Activated T-helper 1 cell treated with anti-CD3 and anti-CD28 coated beads, Interleukin-12 subunit alpha, Interleukin-12 subunit beta, Interleukin-2, Interleukin-4 antibody, amounts not matched to agents 30 ng/mL and 10 ng/mL and 1 ng/mL, durations not matched to agents 14 hours and 24 hours and 36 hours (primary cell): ENCODE measurements at regions not wholly inside any gene's neighbourhood (a gene's known extent, or its start where the extent isn't known, plus 50 kb on each side); places are given as distances from the start of the nearest gene placed in this dataset.

Experiments
- DNase-seq: peaks from one replicate; pipeline ENCODE4 v3.0.0; 2021; ENCODE audit warnings: low spot score
- H3K27ac Mint-ChIP-seq: one replicate; pipeline ENCODE4 v1.8.0; 2021; ENCODE audit warnings: mild to moderate bottlenecking, mixed read lengths
- H3K27me3 Mint-ChIP-seq: one replicate; pipeline ENCODE4 v1.8.0; 2022; ENCODE audit warnings: mild to moderate bottlenecking, moderate library complexity, mixed read lengths; ENCODE audit not compliant: insufficient read depth
- H3K36me3 Mint-ChIP-seq: one replicate; pipeline ENCODE4 v1.8.0; 2021; ENCODE audit warnings: low read depth, mixed read lengths
- H3K4me1 Mint-ChIP-seq: one replicate; pipeline ENCODE4 v1.8.0; 2021; ENCODE audit warnings: low read depth, mixed read lengths
- H3K4me3 Mint-ChIP-seq: one replicate; pipeline ENCODE4 v1.8.0; 2021; ENCODE audit warnings: mild to moderate bottlenecking, moderate library complexity, mixed read lengths
- H3K9me3 Mint-ChIP-seq: one replicate; pipeline ENCODE4 v1.8.0; 2021; ENCODE audit warnings: mixed read lengths
- intact Hi-C: fragments of 100-400 bp; cut with micrococcal nuclease; formaldehyde crosslinking; loops from one replicate; pipeline ENCODE4 v1.15.1; 2024

- Mint-ChIP-seq H3K27ac (no peak overlapping the region), H3K36me3 (no peaks in the 10 kb centered on the region), H3K4me3 (no peak overlapping the region), H3K4me1 (peaks cover 10% of the 10 kb centered on the region), H3K9me3 (peaks cover 19% of the 10 kb centered on the region), H3K27me3 (peaks cover 22% of the 10 kb centered on the region)
- no peak for DNase-seq
- intact Hi-C loops: loop anchor here (5.0 kb wide), 2 partner anchors 50 to 70 kb away; partner anchors contain the start of gene ATP10A
These were observed 68.7 kb upstream of the ATP10A start for GRCh38 chr15:25931851-25932250.

GRCh38 chr15:25930931-25931330 lies 67.8 kb upstream of the ATP10A start:
- H3K27ac Mint-ChIP-seq: no peak overlapping the region
- H3K4me3 Mint-ChIP-seq: no peak overlapping the region
- no peaks in the 10 kb centered on the region for H3K36me3 Mint-ChIP-seq
- no peak for DNase-seq
- H3K9me3 Mint-ChIP-seq: peaks cover 19% of the 10 kb centered on the region
- intact Hi-C loops: loop anchor here (5.0 kb wide), 2 partner anchors 49 to 69 kb away; partner anchors contain the start of gene ATP10A
- peaks cover 20% of the 10 kb centered on the region for H3K27me3 Mint-ChIP-seq
- H3K4me1 Mint-ChIP-seq: peaks cover 10% of the 10 kb centered on the region
